ENCODE measurements at regions not wholly inside any gene's neighbourhood (a gene's known extent, or its start where the extent isn't known, plus 50 kb on each side); places are given as distances from the start of the nearest gene placed in this dataset.

- 62 to 71% methylated on average over 5 of the region's 5 CpGs for WGBS, 2 donors
- intact Hi-C loops (cut with DNase I) = no loop called here
- ATAC-seq = no peak
Observed at GRCh38 chr1:69438056-69438795, 129.5 kb upstream of the LRRC7 start.

GRCh38 chr1:69441496-69441895 is 126.2 kb upstream of the LRRC7 start:
- no peak for TF ChIP-seq CTCF (IDR thresholded peaks at IDR 0.05)
- Histone ChIP-seq H3K27ac (no peak overlapping the region), H3K4me1 (no peaks in the 10 kb centered on the region), H3K36me3 (no peaks in the 10 kb centered on the region), H3K9me3 (peaks cover 0 to 5% (median 0%) of the 10 kb centered on the region in 11 donors), H3K27me3 (no peaks in the 10 kb centered on the region), H3K4me3 (no peak overlapping the region)
- DNase-seq = no peak
- ATAC-seq = no peak
- intact Hi-C loops (cut with DNase I) = no loop called here

More at GRCh38 chr1:69438056-69438795, 129.5 kb upstream of the LRRC7 start:
- TF ChIP-seq CTCF (IDR thresholded peaks at IDR 0.05) = no peak
- H3K27me3 ChIP-seq = no peaks in the 10 kb centered on the region
- no peak overlapping the region for H3K27ac ChIP-seq
- no peaks in the 10 kb centered on the region for H3K9me3 ChIP-seq
- H3K4me1 ChIP-seq = no peaks in the 10 kb centered on the region
- H3K36me3 ChIP-seq = no peaks in the 10 kb centered on the region
- no peak overlapping the region for H3K4me3 ChIP-seq
- no peak for DNase-seq

GRCh38 chr1:69451196-69451595 is 116.5 kb upstream of the LRRC7 start:
- H3K27ac ChIP-seq = no peak overlapping the region
- no peak for TF ChIP-seq CTCF (IDR thresholded peaks at IDR 0.05)
- DNase-seq (no peak), ATAC-seq (no peak)
- no peak overlapping the region for H3K4me3 ChIP-seq
- H3K27me3 ChIP-seq = no peaks in the 10 kb centered on the region
- H3K4me1 ChIP-seq = no peaks in the 10 kb centered on the region
- H3K36me3 ChIP-seq = no peaks in the 10 kb centered on the region
- WGBS, 2 donors = 53 to 62% methylated on average over 2 of the region's 2 CpGs
- H3K9me3 ChIP-seq = peaks cover 0 to 9% (median 0%) of the 10 kb centered on the region in 11 donors
- intact Hi-C loops (cut with DNase I) = no loop called here

- Histone ChIP-seq H3K36me3 (no peaks in the 10 kb centered on the region), H3K27me3 (no peaks in the 10 kb centered on the region), H3K9me3 (no peaks in the 10 kb centered on the region), H3K27ac (no peak overlapping the region), H3K4me3 (no peak overlapping the region), H3K4me1 (no peaks in the 10 kb centered on the region)
- TF ChIP-seq CTCF (IDR thresholded peaks at IDR 0.05) = no peak
- 46 to 47% methylated on average over 3 of the region's 3 CpGs for WGBS, 2 donors
- intact Hi-C loops (cut with DNase I) = no loop called here
- DNase-seq (no peak), ATAC-seq (no peak)
Observed at GRCh38 chr1:69455718-69456117, 112.0 kb upstream of the LRRC7 start.

Data from heart right ventricle (tissue), 16 donors.